GM19438 (cell line): ENCODE measurements at regions not wholly inside any gene's neighbourhood (a gene's known extent, or its start where the extent isn't known, plus 50 kb on each side); places are given as distances from the start of the nearest gene placed in this dataset.
"Not testable (repeated sequence)": the region's sequence is repeated elsewhere in the genome, so short reads cannot be mapped to it uniquely, and the experiment has no call there.

Experiments used
- ATAC-seq: cut with Tn5 transposase; IDR thresholded peaks from one replicate; pipeline ENCODE4 v1.9.1; 2021; ENCODE audit warnings: low read depth; ENCODE audit not compliant: unreplicated experiment

- no peak for ATAC-seq
Observed at GRCh38 chr13:22837980-22838647, 342.7 kb upstream of the SGCG start.

DNA sequence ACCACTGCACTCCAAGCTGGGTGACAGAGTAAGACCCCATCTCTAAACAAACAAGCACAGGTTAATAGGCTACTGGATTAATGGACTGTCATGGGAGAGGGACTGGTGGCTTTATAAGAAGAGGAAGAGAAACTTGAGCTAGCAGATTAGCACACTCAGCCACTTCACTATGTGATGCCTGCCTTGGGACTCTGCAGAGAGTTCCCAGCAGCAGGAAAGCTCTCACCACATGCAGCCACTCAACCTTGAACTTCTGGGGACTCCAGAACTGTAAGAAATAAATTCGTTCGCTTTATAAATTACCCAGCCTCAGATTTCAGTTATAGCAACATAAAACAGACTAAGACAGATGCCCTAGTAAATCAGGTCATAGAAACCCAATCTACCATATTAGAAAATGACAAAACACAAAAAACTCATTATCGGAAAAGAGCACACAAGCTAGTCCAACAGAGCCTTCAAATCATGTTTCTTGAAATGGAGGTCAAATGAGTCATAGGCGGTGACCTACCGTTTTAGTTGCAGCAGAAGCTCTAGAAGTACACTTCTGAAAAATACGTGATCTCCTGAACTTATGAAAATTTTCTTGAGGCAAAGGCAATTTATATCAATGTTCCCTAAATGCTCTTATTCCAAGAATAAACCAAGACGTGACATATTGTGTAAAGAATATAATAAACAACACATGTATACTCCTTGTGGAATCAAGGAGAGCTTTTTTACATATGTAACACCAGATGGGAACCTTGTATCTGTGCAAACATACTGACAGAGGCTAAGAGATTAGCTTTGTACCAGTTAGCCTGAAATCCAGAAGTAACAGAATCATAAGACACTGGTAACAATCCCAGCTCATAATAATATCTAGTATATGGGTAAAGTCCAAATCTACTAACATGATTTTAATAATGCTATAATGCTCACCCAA lies 340.9 kb upstream of the SGCG start:
- peak; percentile 82 for ATAC-seq

GRCh38 chr13:22846551-22846950 lies 334.2 kb upstream of the SGCG start:
- ATAC-seq: no peak

- ATAC-seq: no peak
Observed at GRCh38 chr13:22848539-22849052, 332.2 kb upstream of the SGCG start.

- ATAC-seq: no peak
Observed at GRCh38 chr13:22855926-22856325, 324.9 kb upstream of the SGCG start.

DNA sequence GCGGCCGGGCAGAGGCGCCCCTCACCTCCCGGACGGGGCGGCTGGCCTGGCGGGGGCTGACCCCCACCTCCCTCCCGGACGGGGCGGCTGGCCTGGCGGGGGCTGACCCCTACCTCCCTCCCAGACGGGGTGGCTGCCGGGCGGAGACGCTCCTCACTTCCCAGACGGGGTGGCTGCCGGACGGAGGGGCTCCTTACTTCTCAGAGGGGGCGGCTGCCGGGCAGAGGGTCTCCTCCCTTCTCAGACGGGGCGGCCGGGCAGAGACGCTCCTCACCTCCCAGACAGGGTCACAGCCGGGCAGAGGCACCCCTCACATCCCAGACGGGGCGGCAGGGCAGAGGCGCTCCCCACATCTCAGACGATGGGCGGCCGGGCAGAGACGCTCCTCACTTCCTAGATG lies 321.8 kb upstream of the SGCG start:
- ATAC-seq: not testable (repeated sequence)

- ATAC-seq: not testable (repeated sequence)
Observed at GRCh38 chr13:22859411-22859810, 321.4 kb upstream of the SGCG start.

DNA sequence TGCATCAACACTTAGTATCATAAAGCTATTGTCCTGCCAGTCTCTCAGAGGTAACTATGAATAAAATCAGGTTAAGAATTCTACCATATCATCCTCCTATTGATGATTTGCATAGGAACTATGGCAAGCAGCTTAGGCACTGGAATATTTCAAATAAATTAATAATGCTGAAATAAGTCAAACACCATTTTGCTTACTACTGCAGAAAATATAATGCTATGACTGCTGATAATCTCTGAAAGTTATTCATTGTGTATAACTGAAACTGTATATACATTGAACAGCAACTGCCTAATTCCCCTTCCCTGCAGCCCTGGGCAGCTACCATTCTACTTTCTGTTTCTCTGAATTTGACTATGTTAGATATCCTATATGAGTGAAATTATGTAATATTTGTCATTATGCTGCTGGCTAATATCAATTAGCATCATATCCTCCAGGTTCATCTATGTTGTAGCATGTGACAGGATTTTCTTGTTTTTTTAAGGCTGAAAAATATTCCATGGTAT lies 318.8 kb upstream of the SGCG start:
- ATAC-seq: no peak

DNA sequence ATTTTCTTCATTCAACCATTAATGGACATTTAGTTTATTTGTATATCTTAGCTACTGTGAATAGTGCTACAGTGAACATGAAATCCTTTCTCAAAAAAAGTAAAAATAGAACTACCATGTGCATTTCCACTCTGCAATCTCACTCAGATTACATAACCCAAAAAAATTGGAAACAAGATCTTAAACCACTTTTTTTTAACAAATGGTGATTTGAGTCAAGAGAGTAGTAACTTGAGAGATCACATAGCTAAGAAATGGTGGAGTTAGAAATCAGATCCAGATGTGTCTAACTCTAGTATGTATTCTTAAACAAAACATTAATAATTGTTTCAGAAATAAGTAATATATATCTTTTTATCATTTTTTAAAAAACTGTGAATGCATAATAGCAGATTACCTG lies 318.3 kb upstream of the SGCG start:
- no peak for ATAC-seq

GRCh38 chr13:22866221-22866620 lies 314.6 kb upstream of the SGCG start:
- no peak for ATAC-seq

DNA sequence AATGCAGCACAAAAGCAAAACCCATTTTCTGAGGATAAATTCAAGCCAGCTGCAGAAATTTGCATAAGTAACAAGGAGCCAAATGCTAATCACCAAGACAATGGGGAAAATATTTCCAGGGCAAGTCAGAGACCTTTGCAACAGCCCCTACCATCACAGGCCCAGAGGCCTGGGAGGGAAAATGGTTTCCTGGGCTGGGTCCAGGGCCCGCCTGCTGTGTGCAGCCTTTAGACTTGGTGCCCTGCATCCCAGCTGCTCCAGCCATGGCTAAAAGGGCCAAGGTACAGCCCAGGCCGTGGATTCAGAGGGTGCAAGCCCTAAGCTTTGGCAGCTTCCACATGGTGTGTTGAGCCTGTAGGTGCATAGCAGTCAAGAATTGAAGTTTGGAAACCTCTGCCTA lies 309.5 kb upstream of the SGCG start:
- ATAC-seq: no peak

GRCh38 chr13:22874839-22875238 lies 305.9 kb upstream of the SGCG start:
- no peak for ATAC-seq

- ATAC-seq: no peak
Observed at GRCh38 chr13:22877421-22877820, 303.4 kb upstream of the SGCG start.

- no peak for ATAC-seq
Observed at GRCh38 chr13:22880741-22881720, 299.7 kb upstream of the SGCG start.

DNA sequence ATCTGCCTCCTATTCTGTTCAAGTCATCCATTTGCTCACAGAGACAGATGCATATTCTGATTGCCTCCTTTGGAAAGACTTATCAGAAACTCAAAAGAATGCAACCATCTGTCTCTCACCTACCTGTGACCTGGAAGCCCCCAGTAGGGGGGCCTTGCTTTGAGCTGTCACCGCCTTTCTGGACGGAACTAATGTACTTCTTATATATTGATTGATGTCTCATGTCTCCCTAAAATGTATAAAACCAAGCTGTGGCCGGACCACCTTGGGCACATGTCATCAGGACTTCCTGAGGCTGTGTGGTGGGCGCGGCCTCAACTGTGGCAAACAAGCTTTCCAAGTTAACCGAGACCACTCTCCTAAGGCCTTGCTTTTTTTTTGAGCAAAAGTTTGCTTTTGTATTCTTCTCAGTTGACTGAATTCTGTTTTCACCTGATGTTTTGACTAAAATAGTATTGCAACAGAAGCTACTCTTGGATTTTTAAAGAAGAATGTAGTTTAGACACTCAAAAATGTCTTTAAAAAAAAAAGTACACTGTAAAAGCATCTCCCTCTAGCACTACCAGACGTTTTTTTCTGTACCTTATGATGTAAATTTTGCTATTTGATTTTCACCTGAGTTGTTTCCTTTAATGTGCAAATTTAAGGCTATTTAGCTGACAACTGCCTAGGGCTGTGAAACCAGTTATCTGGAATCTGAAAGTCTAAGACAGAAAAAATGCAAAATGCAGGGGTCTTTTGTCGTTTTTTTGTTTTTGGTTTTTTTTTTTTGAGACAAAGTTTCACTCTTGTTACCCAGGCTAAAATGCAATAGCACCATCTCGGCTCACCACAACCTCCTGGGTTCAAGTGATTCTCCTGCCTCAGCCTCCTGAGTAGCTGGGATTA lies 298.8 kb upstream of the SGCG start:
- ATAC-seq: not testable (repeated sequence)

DNA sequence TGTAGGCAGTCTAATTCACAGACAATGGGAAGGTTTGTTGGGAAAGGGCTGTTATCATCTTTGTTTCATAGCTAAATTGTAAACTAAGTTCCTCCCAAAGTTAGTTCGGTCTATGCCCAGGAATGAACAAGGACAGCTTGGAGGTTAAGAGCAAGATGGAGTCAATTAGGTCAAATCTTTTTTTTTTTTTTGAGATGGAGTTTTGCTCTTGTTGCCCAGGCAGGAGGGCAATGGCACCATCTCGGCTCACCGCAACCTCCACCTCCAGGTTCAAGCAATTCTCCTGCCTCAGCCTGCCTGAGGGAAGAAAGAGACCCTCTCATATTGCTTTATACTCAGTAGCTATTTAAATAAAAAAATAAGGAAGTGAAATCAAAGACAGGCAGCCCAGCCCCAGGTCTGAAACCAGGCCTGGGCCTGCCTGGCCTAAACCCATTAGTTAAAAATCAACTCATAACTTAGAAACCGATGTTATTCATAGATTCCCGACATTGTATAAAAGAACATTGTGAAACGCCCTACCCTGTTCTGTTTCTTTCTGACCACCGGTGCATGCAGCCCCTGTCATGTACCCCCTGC lies 297.4 kb upstream of the SGCG start:
- ATAC-seq: peak; percentile 68

DNA sequence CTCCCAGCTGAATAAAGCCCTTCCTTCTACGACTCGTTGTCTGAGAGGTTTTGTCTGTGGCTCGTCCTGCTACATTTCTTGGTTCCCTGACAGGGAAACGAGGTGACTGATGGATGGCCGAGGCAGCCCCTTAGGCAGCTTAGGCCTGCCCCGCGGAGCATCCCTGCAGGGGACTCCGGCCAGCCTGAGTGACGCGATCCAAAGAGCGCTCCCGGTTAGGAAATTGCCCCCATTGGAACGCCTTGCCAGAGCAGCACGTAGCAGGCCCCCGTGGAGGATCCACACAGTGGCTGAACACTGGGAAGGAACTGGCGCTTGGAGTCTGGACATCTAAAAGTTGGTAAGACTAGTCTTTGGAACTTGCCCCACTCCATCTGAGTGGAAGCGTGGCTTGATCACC lies 296.8 kb upstream of the SGCG start:
- no peak for ATAC-seq

GRCh38 chr13:22886061-22886460 lies 294.7 kb upstream of the SGCG start:
- not testable (repeated sequence) for ATAC-seq

DNA sequence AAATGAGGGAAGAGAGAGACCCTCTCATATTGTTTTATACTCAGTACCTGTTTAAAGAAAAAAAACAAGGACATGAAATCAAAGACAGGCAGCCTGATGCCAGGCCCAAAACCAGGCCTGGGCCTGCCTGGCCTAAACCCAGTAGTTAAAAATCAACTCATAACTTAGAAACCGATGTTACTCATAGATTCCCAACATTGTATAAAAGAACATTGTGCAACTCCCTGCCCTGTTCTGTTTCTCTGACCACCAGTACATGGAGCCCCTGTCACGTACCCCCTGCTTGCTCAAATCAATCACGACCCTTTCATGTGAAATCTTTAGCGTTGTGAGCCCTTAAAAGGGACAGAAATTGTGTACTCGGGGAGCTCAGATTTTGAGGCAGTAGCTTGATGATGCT lies 291.4 kb upstream of the SGCG start:
- ATAC-seq: not testable (repeated sequence)
